ENCODE measurements at regions not wholly inside any gene's neighbourhood (a gene's known extent, or its start where the extent isn't known, plus 50 kb on each side); places are given as distances from the start of the nearest gene placed in this dataset.

GRCh38 chr12:62078020-62078419 is 182.2 kb upstream of the USP15 start:
- H3K27ac ChIP-seq: no peak overlapping the region
- intact Hi-C loops (cut with DNase I): no loop called here
- H3K27me3 ChIP-seq: no peaks in the 10 kb centered on the region
- H3K36me3 ChIP-seq (replicated peaks in 1 of 2): no peaks in the 10 kb centered on the region
- DNase-seq: no peak
- WGBS, 4 donors: 54 to 62% (median 55%) methylated on average over 6 of the region's 6 CpGs
- H3K9me3 ChIP-seq (replicated peaks in 1 of 3): no peaks in the 10 kb centered on the region
- H3K4me1 ChIP-seq (replicated peaks in 1 of 2): no peaks in the 10 kb centered on the region
- H3K4me3 ChIP-seq: no peak overlapping the region
- TF ChIP-seq, protein P1, sequence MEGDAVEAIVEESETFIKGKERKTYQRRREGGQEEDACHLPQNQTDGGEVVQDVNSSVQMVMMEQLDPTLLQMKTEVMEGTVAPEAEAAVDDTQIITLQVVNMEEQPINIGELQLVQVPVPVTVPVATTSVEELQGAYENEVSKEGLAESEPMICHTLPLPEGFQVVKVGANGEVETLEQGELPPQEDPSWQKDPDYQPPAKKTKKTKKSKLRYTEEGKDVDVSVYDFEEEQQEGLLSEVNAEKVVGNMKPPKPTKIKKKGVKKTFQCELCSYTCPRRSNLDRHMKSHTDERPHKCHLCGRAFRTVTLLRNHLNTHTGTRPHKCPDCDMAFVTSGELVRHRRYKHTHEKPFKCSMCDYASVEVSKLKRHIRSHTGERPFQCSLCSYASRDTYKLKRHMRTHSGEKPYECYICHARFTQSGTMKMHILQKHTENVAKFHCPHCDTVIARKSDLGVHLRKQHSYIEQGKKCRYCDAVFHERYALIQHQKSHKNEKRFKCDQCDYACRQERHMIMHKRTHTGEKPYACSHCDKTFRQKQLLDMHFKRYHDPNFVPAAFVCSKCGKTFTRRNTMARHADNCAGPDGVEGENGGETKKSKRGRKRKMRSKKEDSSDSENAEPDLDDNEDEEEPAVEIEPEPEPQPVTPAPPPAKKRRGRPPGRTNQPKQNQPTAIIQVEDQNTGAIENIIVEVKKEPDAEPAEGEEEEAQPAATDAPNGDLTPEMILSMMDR (IDR thresholded peaks at IDR 0.05): no peak
- no peak for TF ChIP-seq POLR2A (IDR thresholded peaks at IDR 0.05)

DNA sequence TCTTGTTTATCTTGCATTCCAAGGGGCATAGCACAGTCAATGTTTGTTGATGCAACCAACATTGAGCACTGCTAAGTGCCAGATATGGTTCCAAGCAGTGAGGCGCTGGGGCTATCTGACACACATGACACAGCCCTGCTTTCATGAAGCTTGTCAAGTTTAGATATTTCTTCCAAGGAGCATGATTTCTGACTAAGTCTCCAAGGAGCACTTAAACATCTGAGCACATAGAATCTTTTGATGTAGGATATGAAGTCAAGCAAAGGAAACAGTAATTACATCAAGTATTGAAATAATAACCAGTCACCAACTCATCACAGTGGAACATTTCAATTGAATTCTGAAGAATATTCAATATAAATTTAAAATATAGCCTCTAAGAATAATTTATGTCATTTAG is 177.8 kb upstream of the USP15 start:
- H3K4me1 ChIP-seq (replicated peaks in 1 of 2): no peaks in the 10 kb centered on the region
- H3K9me3 ChIP-seq (replicated peaks in 1 of 3): no peaks in the 10 kb centered on the region
- no peak overlapping the region for H3K4me3 ChIP-seq
- intact Hi-C loops (cut with DNase I): no loop called here
- H3K27ac ChIP-seq: no peak overlapping the region
- 93 to 100% (median 96%) methylated on average over 1 of the region's 1 CpG for WGBS, 4 donors
- DNase-seq: no peak
- H3K36me3 ChIP-seq (replicated peaks in 1 of 2): no peaks in the 10 kb centered on the region
- TF ChIP-seq, protein P1 (IDR thresholded peaks at IDR 0.05): no peak
- TF ChIP-seq POLR2A (IDR thresholded peaks at IDR 0.05): no peak
- no peaks in the 10 kb centered on the region for H3K27me3 ChIP-seq

- no peak for DNase-seq
- WGBS, 4 donors: 56 to 75% (median 65%) methylated on average over 3 of the region's 3 CpGs
- Histone ChIP-seq H3K4me1 (replicated peaks in 1 of 2) (no peaks in the 10 kb centered on the region), H3K9me3 (replicated peaks in 1 of 3) (no peaks in the 10 kb centered on the region), H3K27me3 (no peaks in the 10 kb centered on the region), H3K27ac (no peak overlapping the region), H3K36me3 (replicated peaks in 1 of 2) (no peaks in the 10 kb centered on the region), H3K4me3 (no peak overlapping the region)
- TF ChIP-seq, protein P1 (IDR thresholded peaks at IDR 0.05): no peak
- intact Hi-C loops (cut with DNase I): no loop called here
Measured at GRCh38 chr12:62098132-62098531, 162.1 kb upstream of the USP15 start.

- Histone ChIP-seq H3K4me3 (no peak overlapping the region), H3K27ac (no peak overlapping the region), H3K27me3 (no peaks in the 10 kb centered on the region), H3K9me3 (replicated peaks in 1 of 3) (no peaks in the 10 kb centered on the region), H3K36me3 (replicated peaks in 1 of 2) (no peaks in the 10 kb centered on the region), H3K4me1 (replicated peaks in 1 of 2) (no peaks in the 10 kb centered on the region)
- TF ChIP-seq POLR2A (IDR thresholded peaks at IDR 0.05): no peak
- TF ChIP-seq, protein P1 (IDR thresholded peaks at IDR 0.05): no peak
- intact Hi-C loops (cut with DNase I): no loop called here
- no peak for DNase-seq
Measured at GRCh38 chr12:62103748-62104147, 156.5 kb upstream of the USP15 start.

Data from adrenal gland (tissue), 9 donors.